Loucy (cell line): ENCODE measurements at regions not wholly inside any gene's neighbourhood (a gene's known extent, or its start where the extent isn't known, plus 50 kb on each side); places are given as distances from the start of the nearest gene placed in this dataset.

Experiments used
- EZH2phosphoT487 ChIP-seq: fragments of 200-600 bp; IDR thresholded peaks from 2 replicates; pipeline ENCODE4 v1.6.1; 2018; ENCODE audit warnings: antibody characterized with exemption, mild to moderate bottlenecking, moderate library complexity, borderline replicate concordance
- TF ChIP-seq, protein P1 (sequence below): fragments of 200-600 bp; sonication (generic); conservative IDR thresholded peaks from 2 replicates; pipeline ENCODE4 v1.5.1; 2014; ENCODE audit warnings: mild to moderate bottlenecking, antibody characterized with exemption, low read length

DNA sequence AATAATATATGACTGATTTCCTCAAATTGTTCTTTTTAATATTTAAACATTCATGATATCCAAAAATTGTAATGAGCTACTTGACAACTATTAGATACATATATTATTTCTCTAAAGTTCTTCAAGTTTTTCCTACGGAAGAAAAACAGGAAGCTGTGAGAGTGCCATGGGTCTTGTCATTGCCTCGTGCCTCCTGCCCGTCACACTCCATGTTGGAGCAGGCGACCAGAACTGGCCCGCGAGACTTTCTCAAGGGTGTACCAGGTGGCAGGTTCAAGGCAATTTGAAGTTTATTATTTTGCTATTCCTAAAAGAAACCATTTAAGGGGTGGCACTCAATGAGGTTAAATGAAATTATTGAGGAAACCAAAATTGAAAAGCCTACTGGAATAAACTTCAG is 337.2 kb downstream of the HACE1 start:
- TF ChIP-seq, protein P1, sequence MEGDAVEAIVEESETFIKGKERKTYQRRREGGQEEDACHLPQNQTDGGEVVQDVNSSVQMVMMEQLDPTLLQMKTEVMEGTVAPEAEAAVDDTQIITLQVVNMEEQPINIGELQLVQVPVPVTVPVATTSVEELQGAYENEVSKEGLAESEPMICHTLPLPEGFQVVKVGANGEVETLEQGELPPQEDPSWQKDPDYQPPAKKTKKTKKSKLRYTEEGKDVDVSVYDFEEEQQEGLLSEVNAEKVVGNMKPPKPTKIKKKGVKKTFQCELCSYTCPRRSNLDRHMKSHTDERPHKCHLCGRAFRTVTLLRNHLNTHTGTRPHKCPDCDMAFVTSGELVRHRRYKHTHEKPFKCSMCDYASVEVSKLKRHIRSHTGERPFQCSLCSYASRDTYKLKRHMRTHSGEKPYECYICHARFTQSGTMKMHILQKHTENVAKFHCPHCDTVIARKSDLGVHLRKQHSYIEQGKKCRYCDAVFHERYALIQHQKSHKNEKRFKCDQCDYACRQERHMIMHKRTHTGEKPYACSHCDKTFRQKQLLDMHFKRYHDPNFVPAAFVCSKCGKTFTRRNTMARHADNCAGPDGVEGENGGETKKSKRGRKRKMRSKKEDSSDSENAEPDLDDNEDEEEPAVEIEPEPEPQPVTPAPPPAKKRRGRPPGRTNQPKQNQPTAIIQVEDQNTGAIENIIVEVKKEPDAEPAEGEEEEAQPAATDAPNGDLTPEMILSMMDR = no peak
- no peak for TF ChIP-seq EZH2phosphoT487
